Transverse colon (tissue), 4 donors: ENCODE measurements at regions not wholly inside any gene's neighbourhood (a gene's known extent, or its start where the extent isn't known, plus 50 kb on each side); places are given as distances from the start of the nearest gene placed in this dataset.

ENCODE experiments used
- DNase-seq: peaks from one replicate; pipeline ENCODE4 v3.0.0-alpha.2; 2019
- H3K27ac ChIP-seq, 4 donors: fragments of 200-600 bp; sonication (generic); 2 replicates each; pipeline ENCODE4 v1.5.1; 2016 to 2018; ENCODE audit warnings: inconsistent platforms in 4 of 4
- H3K27me3 ChIP-seq: fragments of 200-600 bp; sonication (generic); 2 replicates; pipeline ENCODE4 v1.5.1; 2017; ENCODE audit warnings: inconsistent platforms
- H3K36me3 ChIP-seq, 4 donors: fragments of 200-600 bp; sonication (generic); 2 replicates each; pipeline ENCODE4 v1.5.1; 2017 to 2019; ENCODE audit warnings: inconsistent platforms in 4 of 4
- H3K4me1 ChIP-seq, 4 donors: fragments of 200-600 bp; sonication (generic); 2 replicates each; pipeline ENCODE4 v1.5.1; 2017 to 2020; ENCODE audit warnings: inconsistent platforms in 4 of 4
- H3K4me3 ChIP-seq, 4 donors: fragments of 200-600 bp; sonication (generic); 1 replicate in 1 of 4; 2 replicates in 3 of 4; pipeline versions ENCODE4 v1.5.1 to v1.6.1; 2017 to 2019; ENCODE audit warnings: inconsistent platforms in 4 of 4
- H3K9me3 ChIP-seq, 2 donors: fragments of 200-600 bp; sonication (generic); 2 replicates each; pipeline ENCODE4 v1.5.1; 2017 to 2019; ENCODE audit warnings: inconsistent platforms in 2 of 2
- CTCF ChIP-seq, 5 experiments: fragments of 200-600 bp in 3 of 5; fragments of 450-650 bp in 2 of 5; sonication (generic) in 3 of 5; IDR thresholded peaks; 1 replicate in 2 of 5; 2 replicates in 3 of 5; pipeline ENCODE4 v1.5.1; 2016 to 2017; ENCODE audit warnings: antibody characterized with exemption in 5 of 5, inconsistent platforms in 3 of 5, mild to moderate bottlenecking in 2 of 5, moderate library complexity in 1 of 5
- EP300 ChIP-seq: sonication (generic); formaldehyde crosslinking; IDR thresholded peaks from one replicate; pipeline ENCODE4 v1.6.1; 2017; ENCODE audit warnings: antibody characterized with exemption, low read depth
- POLR2A ChIP-seq: fragments of 450-650 bp; IDR thresholded peaks from one replicate; pipeline ENCODE4 v1.6.1; 2016; ENCODE audit warnings: antibody characterized with exemption, mild to moderate bottlenecking, moderate library complexity
- POLR2AphosphoS5 ChIP-seq, 3 donors: sonication (generic); formaldehyde crosslinking; IDR thresholded peaks; one replicate each; pipeline ENCODE4 v1.6.1; 2016; ENCODE audit warnings: antibody characterized with exemption in 3 of 3
- WGBS, 2 donors: methylation state at CpG; one replicate each; pipeline ENCODE4 v1.1.5; 2018; ENCODE audit warnings: low coverage in 1 of 2; 5-methylcytosine and 5-hydroxymethylcytosine counted together
- in situ Hi-C, 4 donors: fragments of 200-750 bp; cut with MboI; loops; one replicate each; pipeline versions ENCODE4 v1.15.0 to v1.15.1; 2017; ENCODE audit warnings: low sequenced_read_pairs in 3 of 4, low pct_ligation_motif_present in 1 of 4, low pct_unique_long_range_greater_than_20kb in 1 of 4
- intact Hi-C: fragments of 100-400 bp; cut with DNase I; formaldehyde crosslinking; loops from one replicate; pipeline ENCODE4 v1.15.1; 2023; ENCODE audit warnings: low total_unique reads

- intact Hi-C loops: no loop called here
- DNase-seq: no peak
These were observed 143.1 kb upstream of the ARRDC4 start for GRCh38 chr15:97817276-97817890.

GRCh38 chr15:97836003-97836402, 124.5 kb upstream of the ARRDC4 start:
- H3K27ac ChIP-seq: no peak overlapping the region
- TF ChIP-seq POLR2AphosphoS5 (IDR thresholded peaks at IDR 0.05): no peak
- TF ChIP-seq POLR2A: no peak
- TF ChIP-seq CTCF (IDR thresholded peaks at IDR 0.05): no peak
- no peak for TF ChIP-seq EP300
- WGBS, 2 donors: 38 to 43% methylated on average over 4 of the region's 4 CpGs
- DNase-seq: no peak
- no peaks in the 10 kb centered on the region for H3K27me3 ChIP-seq
- no peaks in the 10 kb centered on the region for H3K4me1 ChIP-seq
- H3K4me3 ChIP-seq: no peak overlapping the region
- no peaks in the 10 kb centered on the region for H3K9me3 ChIP-seq
- no peaks in the 10 kb centered on the region for H3K36me3 ChIP-seq
- in situ Hi-C loops: no loop called here
- intact Hi-C loops: no loop called here

More at GRCh38 chr15:97817276-97817890, 143.1 kb upstream of the ARRDC4 start:
- H3K4me1 ChIP-seq: no peaks in the 10 kb centered on the region
- 48 to 62% methylated on average over 8 to 9 of the region's 9 CpGs for WGBS, 2 donors
- no peak overlapping the region for H3K4me3 ChIP-seq
- H3K36me3 ChIP-seq: no peaks in the 10 kb centered on the region
- no peaks in the 10 kb centered on the region for H3K9me3 ChIP-seq
- no peak overlapping the region for H3K27ac ChIP-seq
- TF ChIP-seq EP300: no peak
- TF ChIP-seq CTCF (IDR thresholded peaks at IDR 0.05): no peak
- TF ChIP-seq POLR2AphosphoS5 (IDR thresholded peaks at IDR 0.05): no peak
- no peak for TF ChIP-seq POLR2A
- in situ Hi-C loops: no loop called here
- no peaks in the 10 kb centered on the region for H3K27me3 ChIP-seq

GRCh38 chr15:97837896-97838295, 122.6 kb upstream of the ARRDC4 start:
- Histone ChIP-seq H3K27ac (no peak overlapping the region), H3K4me3 (no peak overlapping the region), H3K36me3 (no peaks in the 10 kb centered on the region), H3K27me3 (no peaks in the 10 kb centered on the region), H3K4me1 (no peaks in the 10 kb centered on the region), H3K9me3 (no peaks in the 10 kb centered on the region)
- in situ Hi-C loops (no loop called here), intact Hi-C loops (no loop called here)
- TF ChIP-seq CTCF (IDR thresholded peaks at IDR 0.05) (no peak), POLR2A (no peak), POLR2AphosphoS5 (IDR thresholded peaks at IDR 0.05) (no peak), EP300 (no peak)
- DNase-seq: no peak
- WGBS, 2 donors: 62 to 67% methylated on average over 3 to 5 of the region's 5 CpGs

- Histone ChIP-seq H3K27ac (no peak overlapping the region), H3K36me3 (no peaks in the 10 kb centered on the region), H3K27me3 (no peaks in the 10 kb centered on the region), H3K4me1 (no peaks in the 10 kb centered on the region), H3K4me3 (no peak overlapping the region), H3K9me3 (no peaks in the 10 kb centered on the region)
- DNase-seq: no peak
- in situ Hi-C loops (no loop called here), intact Hi-C loops (no loop called here)
- 74 to 87% methylated on average over 8 to 16 of the region's 16 CpGs for WGBS, 2 donors
- TF ChIP-seq POLR2AphosphoS5 (IDR thresholded peaks at IDR 0.05) (no peak), POLR2A (no peak), EP300 (no peak), CTCF (IDR thresholded peaks at IDR 0.05) (no peak)
These were observed 121.8 kb upstream of the ARRDC4 start for GRCh38 chr15:97838606-97839210.
